ENCODE measurements at regions not wholly inside any gene's neighbourhood (a gene's known extent, or its start where the extent isn't known, plus 50 kb on each side); places are given as distances from the start of the nearest gene placed in this dataset.

- no peaks in the 10 kb centered on the region for H3K4me1 ChIP-seq (ENCODE audit: control insufficient read depth in 2 of 2, insufficient read depth in 2 of 2, low read length in 2 of 2)
- Mint-ChIP-seq H3K4me1 (no peaks in the 10 kb centered on the region), H3K27ac (no peak overlapping the region), H3K27me3 (no peaks in the 10 kb centered on the region), H3K9me3 (ENCODE audit: insufficient read depth) (no peaks in the 10 kb centered on the region), H3K4me3 (no peak overlapping the region)
- H3K36me3 ChIP-seq (replicated peaks in 1 of 2; ENCODE audit: control extremely low read depth in 1 of 2, control insufficient read depth in 1 of 2, extremely low read depth in 1 of 2, insufficient read depth in 2 of 2, low read length in 1 of 2): no peaks in the 10 kb centered on the region
- H3K27me3 ChIP-seq (replicated peaks in 1 of 4; ENCODE audit: control extremely low read depth in 1 of 4, control insufficient read depth in 3 of 4, insufficient read depth in 4 of 4, low read length in 3 of 4): no peaks in the 10 kb centered on the region
- H3K9me3 ChIP-seq (ENCODE audit: control extremely low read depth in 1 of 3, control insufficient read depth in 2 of 3, insufficient read depth in 1 of 3, low read length in 2 of 3): peaks cover 0 to 3% (median 1%) of the 10 kb centered on the region in 3 donors
- H3K27ac ChIP-seq (ENCODE audit: low read length in 2 of 2): no peak overlapping the region
- DNase-seq (no peak), ATAC-seq (ENCODE audit: low read depth) (no peak)
- WGBS (ENCODE audit: insufficient coverage): no CpG with 5 or more reads among the region's 2 CpGs
- no peak overlapping the region for H3K4me2 ChIP-seq (replicated peaks; ENCODE audit: low read depth, low read length, poor library complexity, severe bottlenecking)
- no peaks in the 10 kb centered on the region for H4K20me1 ChIP-seq (ENCODE audit: control insufficient read depth, insufficient read depth, low read length, poor library complexity, severe bottlenecking)
- no peak overlapping the region for H3K4me3 ChIP-seq (ENCODE audit: control extremely low read depth in 1 of 5, extremely low read depth in 1 of 5, insufficient read depth in 1 of 5, low read depth in 2 of 5, low read length in 4 of 5)
- ChIA-PET POLR2A (no interaction called here), CTCF (no interaction called here)
- no peak overlapping the region for H3K9ac ChIP-seq (ENCODE audit: low read length)
- TF ChIP-seq EZH2 (IDR thresholded peaks at IDR 0.05; ENCODE audit: borderline replicate concordance, insufficient read depth, low read depth, low read length, poor library complexity, severe bottlenecking) (no peak), CTCF (IDR thresholded peaks at IDR 0.05) (no peak)
- H3K79me2 ChIP-seq (ENCODE audit: control insufficient read depth, insufficient read depth, low read length): no peaks in the 10 kb centered on the region
- no peak overlapping the region for H2AFZ ChIP-seq (ENCODE audit: insufficient read depth, low read depth, low read length, poor library complexity, severe bottlenecking)
- intact Hi-C loops (cut with micrococcal nuclease): no loop called here
These were observed 217.5 kb upstream of the CNTNAP4 start for GRCh38 chr16:76059701-76060100.

- Histone ChIP-seq H3K9me3 (ENCODE audit: control extremely low read depth in 1 of 3, control insufficient read depth in 2 of 3, insufficient read depth in 1 of 3, low read length in 2 of 3) (peaks cover 0 to under 1% (median 0%) of the 10 kb centered on the region in 3 donors), H3K4me3 (ENCODE audit: control extremely low read depth in 1 of 5, extremely low read depth in 1 of 5, insufficient read depth in 1 of 5, low read depth in 2 of 5, low read length in 4 of 5) (no peak overlapping the region), H3K4me2 (replicated peaks; ENCODE audit: low read depth, low read length, poor library complexity, severe bottlenecking) (no peak overlapping the region), H3K9ac (ENCODE audit: low read length) (no peak overlapping the region), H3K36me3 (replicated peaks in 1 of 2; ENCODE audit: control extremely low read depth in 1 of 2, control insufficient read depth in 1 of 2, extremely low read depth in 1 of 2, insufficient read depth in 2 of 2, low read length in 1 of 2) (no peaks in the 10 kb centered on the region), H4K20me1 (ENCODE audit: control insufficient read depth, insufficient read depth, low read length, poor library complexity, severe bottlenecking) (no peaks in the 10 kb centered on the region), H3K79me2 (ENCODE audit: control insufficient read depth, insufficient read depth, low read length) (no peaks in the 10 kb centered on the region), H2AFZ (ENCODE audit: insufficient read depth, low read depth, low read length, poor library complexity, severe bottlenecking) (no peak overlapping the region), H3K4me1 (ENCODE audit: control insufficient read depth in 2 of 2, insufficient read depth in 2 of 2, low read length in 2 of 2) (no peaks in the 10 kb centered on the region), H3K27me3 (replicated peaks in 1 of 4; ENCODE audit: control extremely low read depth in 1 of 4, control insufficient read depth in 3 of 4, insufficient read depth in 4 of 4, low read length in 3 of 4) (no peaks in the 10 kb centered on the region), H3K27ac (ENCODE audit: low read length in 2 of 2) (no peak overlapping the region)
- Mint-ChIP-seq H3K27me3 (no peaks in the 10 kb centered on the region), H3K9me3 (ENCODE audit: insufficient read depth) (peaks cover 3% of the 10 kb centered on the region), H3K4me3 (no peak overlapping the region), H3K4me1 (no peaks in the 10 kb centered on the region), H3K27ac (no peak overlapping the region)
- ATAC-seq (ENCODE audit: low read depth) (no peak), DNase-seq (no peak)
- intact Hi-C loops (cut with micrococcal nuclease): no loop called here
- WGBS (ENCODE audit: insufficient coverage): no CpG with 5 or more reads among the region's 2 CpGs
- CTCF ChIA-PET: no interaction called here
- POLR2A ChIA-PET: no interaction called here
- TF ChIP-seq CTCF (IDR thresholded peaks at IDR 0.05): no peak
- no peak for TF ChIP-seq EZH2 (IDR thresholded peaks at IDR 0.05; ENCODE audit: borderline replicate concordance, insufficient read depth, low read depth, low read length, poor library complexity, severe bottlenecking)
These were observed 205.5 kb upstream of the CNTNAP4 start for GRCh38 chr16:76071690-76072089.

Data from B cell (primary cell).